HCT116 (cell line): ENCODE measurements at regions not wholly inside any gene's neighbourhood (a gene's known extent, or its start where the extent isn't known, plus 50 kb on each side); places are given as distances from the start of the nearest gene placed in this dataset.

Experiments
- ATAC-seq: fragments of 200-7000 bp; cut with Tn5 transposase; 2 replicates; pipeline ENCODE4 v1.9.1; 2020; ENCODE audit warnings: mild to moderate bottlenecking, moderate library complexity
- BruUV-seq: library from RNA; stranded (reverse); fragments of 400-500 nt; replicated peaks from 2 replicates; lab custom pipeline; 2021; lab: Mats Ljungman, UMichigan
- CTCF ChIA-PET: fragments of 300-600 bp; sonication (Branson Sonifier 250); formaldehyde crosslinking; loops from one replicate; lab custom pipeline; 2021; ENCODE audit warnings: antibody characterized with exemption; lab: Charles Lee
- POLR2A ChIA-PET: fragments of 300-600, 350-600 bp; sonication (Branson Sonifier 250); formaldehyde crosslinking; loops from one replicate; lab custom pipeline; 2021; ENCODE audit warnings: antibody characterized with exemption; lab: Charles Lee
- RAD21 ChIA-PET, 2 experiments: fragments of 300-600 bp; sonication (Branson Sonifier 250); formaldehyde crosslinking; loops; one replicate each; lab custom pipeline; 2023; ENCODE audit warnings: low total read pairs in 2 of 2; ENCODE audit not compliant: uncharacterized antibody in 2 of 2, unreplicated experiment in 2 of 2, low non-redundant PET in 1 of 2; lab: Charles Lee
- DNase-seq: peaks from one replicate; pipeline ENCODE4 v3.0.0-alpha.2; 2010; ENCODE audit warnings: low read depth, low spot score
- H2AFZ ChIP-seq: fragments of 200-600 bp; shearing (Covaris generic), sonication (generic); 2 replicates; pipeline ENCODE4 v1.6.1; 2017; ENCODE audit warnings: low read depth, mixed run types, mixed read lengths, antibody characterized with exemption, low read length; ENCODE audit not compliant: poor library complexity, severe bottlenecking
- H3K27ac ChIP-seq: 2 replicates; pipeline ENCODE4 v1.5.1; 2012; ENCODE audit warnings: low read depth, low read length
- H3K27me3 ChIP-seq: fragments of 200-600 bp; sonication (generic); 2 replicates; pipeline ENCODE4 v1.6.1; 2016; ENCODE audit warnings: mixed run types, low read length, mixed read lengths; ENCODE audit not compliant: insufficient read depth
- H3K36me3 ChIP-seq, 2 experiments: fragments of 200-500 bp in 1 of 2; fragments of 200-600 bp in 1 of 2; sonication (Bioruptor generic) in 1 of 2; sonication (generic) in 1 of 2; 2 replicates each; pipeline versions ENCODE4 v1.5.1 to v1.6.1; 2014 to 2016; ENCODE audit warnings: low read length in 2 of 2, inconsistent platforms in 1 of 2, mixed read lengths in 1 of 2, mixed run types in 1 of 2; ENCODE audit not compliant: insufficient read depth in 2 of 2, control insufficient read depth in 1 of 2
- H3K4me1 ChIP-seq, 2 experiments: fragments of 200-600 bp in 1 of 2; sonication (generic) in 1 of 2; 2 replicates each; pipeline versions ENCODE4 v1.5.1 to v1.6.1; 2012 to 2017; ENCODE audit warnings: low read length in 2 of 2, inconsistent platforms in 1 of 2, mild to moderate bottlenecking in 1 of 2, mixed read lengths in 1 of 2, mixed run types in 1 of 2, moderate library complexity in 1 of 2; ENCODE audit not compliant: insufficient read depth in 2 of 2, control insufficient read depth in 1 of 2
- H3K4me2 ChIP-seq: fragments of 200-600 bp; sonication (generic); 2 replicates; pipeline ENCODE4 v1.6.1; 2017; ENCODE audit warnings: mixed run types, low read length, mixed read lengths
- H3K4me3 ChIP-seq, 2 experiments: fragments of 200-600 bp in 1 of 2; sonication (generic) in 1 of 2; replicated peaks in 1 of 2; 2 replicates each; pipeline ENCODE4 v1.5.1; 2011 to 2016; ENCODE audit warnings: low read length in 2 of 2, control low read depth in 1 of 2, low read depth in 1 of 2, mild to moderate bottlenecking in 1 of 2, mixed read lengths in 1 of 2, mixed run types in 1 of 2
- H3K79me2 ChIP-seq: fragments of 200-600 bp; sonication (generic); 2 replicates; pipeline ENCODE4 v1.6.1; 2017; ENCODE audit warnings: mild to moderate bottlenecking, mixed run types, low read length, moderate library complexity, mixed read lengths; ENCODE audit not compliant: insufficient read depth
- H3K9ac ChIP-seq: fragments of 200-600 bp; sonication (generic); 2 replicates; pipeline ENCODE4 v1.6.1; 2016; ENCODE audit warnings: low read length, mixed read lengths
- H3K9me2 ChIP-seq: fragments of 200-600 bp; sonication (generic), shearing (Covaris generic); 2 replicates; pipeline ENCODE4 v1.6.1; 2017; ENCODE audit warnings: mixed run types, mild to moderate bottlenecking, moderate library complexity; ENCODE audit not compliant: insufficient read depth
- H3K9me3 ChIP-seq, 2 experiments: fragments of 200-500 bp in 1 of 2; fragments of 200-600 bp in 1 of 2; sonication (Bioruptor generic) in 1 of 2; sonication (generic) in 1 of 2; 2 replicates each; pipeline ENCODE4 v1.6.1; 2014 to 2017; ENCODE audit warnings: low read length in 2 of 2, mixed read lengths in 2 of 2, inconsistent platforms in 1 of 2, low read depth in 1 of 2, mild to moderate bottlenecking in 1 of 2, mixed run types in 1 of 2, moderate library complexity in 1 of 2; ENCODE audit not compliant: control insufficient read depth in 1 of 2, insufficient read depth in 1 of 2
- H4K20me1 ChIP-seq: fragments of 200-600 bp; sonication (generic), shearing (Covaris generic); 2 replicates; pipeline ENCODE4 v1.6.1; 2017; ENCODE audit warnings: mixed run types, mild to moderate bottlenecking, moderate library complexity; ENCODE audit not compliant: insufficient read depth
- ATF3 ChIP-seq: IDR thresholded peaks from 2 replicates; pipeline ENCODE4 v1.6.1; 2012
- CBX3 ChIP-seq: IDR thresholded peaks from 2 replicates; pipeline ENCODE4 v1.6.1; 2012; ENCODE audit warnings: low read depth
- CEBPB ChIP-seq: IDR thresholded peaks from 2 replicates; pipeline ENCODE4 v1.6.1; 2012; ENCODE audit warnings: low read depth
- CTCF ChIP-seq, 3 experiments: fragments of 200-600 bp in 1 of 3; sonication (generic) in 1 of 3; IDR thresholded peaks in 2 of 3; conservative IDR thresholded peaks in 1 of 3; 2 replicates each; pipeline ENCODE4 v1.5.1; 2012 to 2017; ENCODE audit warnings: low read depth in 2 of 3, low read length in 2 of 3, antibody characterized with exemption in 1 of 3, borderline replicate concordance in 1 of 3, control low read depth in 1 of 3, mild to moderate bottlenecking in 1 of 3, mixed read lengths in 1 of 3, mixed run types in 1 of 3, moderate library complexity in 1 of 3; ENCODE audit not compliant: insufficient read depth in 1 of 3
- ELF1 ChIP-seq: IDR thresholded peaks from 2 replicates; pipeline ENCODE4 v1.6.1; 2012; ENCODE audit warnings: low read depth, borderline replicate concordance
- EZH2 ChIP-seq: fragments of 200-600 bp; sonication (generic); IDR thresholded peaks from 2 replicates; pipeline ENCODE4 v1.6.1; 2017; ENCODE audit warnings: antibody characterized with exemption, mixed run types
- EZH2phosphoT487 ChIP-seq: fragments of 200-600 bp; IDR thresholded peaks from 2 replicates; pipeline ENCODE4 v1.6.1; 2018; ENCODE audit warnings: antibody characterized with exemption, borderline replicate concordance
- FOSL1 ChIP-seq: IDR thresholded peaks from 2 replicates; pipeline ENCODE4 v1.6.1; 2012; ENCODE audit warnings: low read depth
- MAX ChIP-seq: IDR thresholded peaks from 2 replicates; pipeline ENCODE4 v1.6.1; 2012
- POLR2AphosphoS5 ChIP-seq: IDR thresholded peaks from 2 replicates; pipeline ENCODE4 v1.6.1; 2011; ENCODE audit warnings: mild to moderate bottlenecking, low read depth, low read length, moderate library complexity
- RAD21 ChIP-seq: IDR thresholded peaks from 2 replicates; pipeline ENCODE4 v1.6.1; 2012; ENCODE audit warnings: low read depth, mild to moderate bottlenecking
- SIN3A ChIP-seq: IDR thresholded peaks from 2 replicates; pipeline ENCODE4 v1.6.1; 2012; ENCODE audit warnings: low read depth
- SRF ChIP-seq: IDR thresholded peaks from 2 replicates; pipeline ENCODE4 v1.6.1; 2012; ENCODE audit warnings: low read depth
- YY1 ChIP-seq: IDR thresholded peaks from 2 replicates; pipeline ENCODE4 v1.6.1; 2011; ENCODE audit warnings: low read length, low read depth, moderate library complexity, mild to moderate bottlenecking; ENCODE audit not compliant: insufficient replicate concordance; ENCODE audit errors: extremely low read depth
- ZNF274 ChIP-seq: fragments of 200-500 bp; sonication (Bioruptor generic); IDR thresholded peaks from 2 replicates; pipeline ENCODE4 v1.6.1; 2014; ENCODE audit warnings: mild to moderate bottlenecking, low read depth, low read length, inconsistent platforms
- intact Hi-C: fragments of 100-400 bp; cut with micrococcal nuclease; formaldehyde crosslinking; loops from 2 replicates; pipeline ENCODE4 v1.10.0; 2022

- H3K27ac ChIP-seq: no peak overlapping the region
- H4K20me1 ChIP-seq: no peaks in the 10 kb centered on the region
- H3K4me2 ChIP-seq: no peak overlapping the region
- no peaks in the 10 kb centered on the region for H3K9me2 ChIP-seq
- H3K27me3 ChIP-seq: peaks cover 10% of the 10 kb centered on the region
- ATAC-seq: no peak
- no TSS peak for BruUV-seq
- CTCF ChIA-PET: interaction anchor here (1.3 to 5.9 kb wide), 11 partner anchors 9 to 474 kb away, joined by 3 to 117 read pairs (median 8); no protein-coding TSS in a partner anchor
- no peak overlapping the region for H3K4me3 ChIP-seq
- no peak for TF ChIP-seq CTCF (IDR thresholded peaks at IDR 0.05 in 2 of 3, conservative IDR thresholded peaks at IDR 0.05 in 1 of 3; ENCODE audit: borderline replicate concordance in 1 of 3, insufficient read depth in 1 of 3, low read depth in 2 of 3, low read length in 2 of 3)
- TF ChIP-seq ZNF274: no peak
- TF ChIP-seq CBX3: no peak
- no peak for TF ChIP-seq ATF3
- TF ChIP-seq RAD21: no peak
- TF ChIP-seq SRF: no peak
- TF ChIP-seq EZH2: no peak
- TF ChIP-seq EZH2phosphoT487: no peak
- TF ChIP-seq FOSL1: no peak
- no peak for TF ChIP-seq CEBPB
- TF ChIP-seq SIN3A: no peak
- TF ChIP-seq POLR2AphosphoS5: no peak
- no peak for TF ChIP-seq YY1
- TF ChIP-seq MAX: no peak
- no peak for TF ChIP-seq ELF1
- H3K9me3 ChIP-seq: no peaks in the 10 kb centered on the region
- no peaks in the 10 kb centered on the region for H3K4me1 ChIP-seq
- intact Hi-C loops: no loop called here
- H3K79me2 ChIP-seq: no peaks in the 10 kb centered on the region
- no peaks in the 10 kb centered on the region for H3K36me3 ChIP-seq
- no peak for DNase-seq
- H2AFZ ChIP-seq: peak overlapping the region; percentile 63
- RAD21 ChIA-PET: interaction anchor here (0.6 to 1.6 kb wide), 6 partner anchors 14 to 1941 kb away, joined by 3 to 16 read pairs (median 6); no protein-coding TSS in a partner anchor
- H3K9ac ChIP-seq: no peak overlapping the region
- POLR2A ChIA-PET: interaction anchor here (1.2 kb wide), 1 partner anchor 13 kb away, joined by 3 read pairs; no protein-coding TSS in a partner anchor
These were observed 193.6 kb upstream of the PKDCC start for GRCh38 chr2:41854227-41854626.
